Mesendoderm (in vitro differentiated cells): ENCODE measurements at regions not wholly inside any gene's neighbourhood (a gene's known extent, or its start where the extent isn't known, plus 50 kb on each side); places are given as distances from the start of the nearest gene placed in this dataset.

ENCODE experiments used
- DNase-seq: peaks from one replicate; pipeline ENCODE4 v3.0.0; 2013
- H2AK5ac ChIP-seq: 2 replicates; pipeline ENCODE4 v1.6.1; 2013; ENCODE audit warnings: low read length, inconsistent platforms
- H2BK120ac ChIP-seq: 2 replicates; pipeline ENCODE4 v1.6.1; 2013; ENCODE audit warnings: low read depth, mild to moderate bottlenecking, low read length, moderate library complexity, mixed read lengths
- H2BK15ac ChIP-seq: replicated peaks from 2 replicates; pipeline ENCODE4 v1.6.1; 2013; ENCODE audit warnings: low read depth, mild to moderate bottlenecking, moderate library complexity
- H2BK5ac ChIP-seq: 2 replicates; pipeline ENCODE4 v1.6.1; 2013; ENCODE audit warnings: low read length, inconsistent platforms
- H3K18ac ChIP-seq: 2 replicates; pipeline ENCODE4 v1.6.1; 2013; ENCODE audit warnings: mild to moderate bottlenecking, low read length, mixed read lengths
- H3K23ac ChIP-seq: one replicate; pipeline ENCODE4 v1.6.1; 2013; ENCODE audit warnings: low read length
- H3K27ac ChIP-seq: 2 replicates; pipeline ENCODE4 v1.5.1; 2013; ENCODE audit warnings: low read depth, mild to moderate bottlenecking, inconsistent platforms, low read length, moderate library complexity
- H3K27me3 ChIP-seq: 2 replicates; pipeline ENCODE4 v1.6.1; 2013; ENCODE audit warnings: low read length, control low read depth, mild to moderate bottlenecking, inconsistent platforms; ENCODE audit not compliant: insufficient read depth, poor library complexity
- H3K36me3 ChIP-seq: 2 replicates; pipeline ENCODE4 v1.6.1; 2013; ENCODE audit warnings: low read length, inconsistent platforms; ENCODE audit not compliant: control insufficient read depth, insufficient read depth
- H3K4ac ChIP-seq: one replicate; pipeline ENCODE4 v1.6.1; 2013; ENCODE audit warnings: low read depth, mild to moderate bottlenecking, low read length, moderate library complexity
- H3K4me1 ChIP-seq: 2 replicates; pipeline ENCODE4 v1.6.1; 2013; ENCODE audit warnings: low read depth, low read length, inconsistent platforms; ENCODE audit not compliant: control insufficient read depth
- H3K4me2 ChIP-seq: 2 replicates; pipeline ENCODE4 v1.6.1; 2013; ENCODE audit warnings: low read length
- H3K4me3 ChIP-seq: 2 replicates; pipeline ENCODE4 v1.5.1; 2013; ENCODE audit warnings: mild to moderate bottlenecking, low read length
- H3K56ac ChIP-seq: one replicate; pipeline ENCODE4 v1.6.1; 2013; ENCODE audit warnings: low read length
- H3K79me1 ChIP-seq: 2 replicates; pipeline ENCODE4 v1.6.1; 2013; ENCODE audit warnings: low read length, inconsistent platforms
- H3K79me2 ChIP-seq: 2 replicates; pipeline ENCODE4 v1.6.1; 2013; ENCODE audit warnings: mild to moderate bottlenecking, low read length; ENCODE audit not compliant: control insufficient read depth, insufficient read depth
- H3K9ac ChIP-seq: 2 replicates; pipeline ENCODE4 v1.6.1; 2013; ENCODE audit warnings: low read length, inconsistent platforms
- H4K5ac ChIP-seq: one replicate; pipeline ENCODE4 v1.6.1; 2013; ENCODE audit warnings: low read length
- H4K8ac ChIP-seq: one replicate; pipeline ENCODE4 v1.6.1; 2013; ENCODE audit warnings: low read depth, mild to moderate bottlenecking, control low read depth, low read length, moderate library complexity
- WGBS: extraction: QIAGEN DNeasy Blood & Tissue Kit; methylation state at CpG from one replicate; pipeline ENCODE4 v1.1.7; 2013; ENCODE audit warnings: low lambda C conversion rate, missing lambda C conversion rate; ENCODE audit not compliant: insufficient coverage; ENCODE audit errors: extremely low coverage; 5-methylcytosine and 5-hydroxymethylcytosine counted together

DNA sequence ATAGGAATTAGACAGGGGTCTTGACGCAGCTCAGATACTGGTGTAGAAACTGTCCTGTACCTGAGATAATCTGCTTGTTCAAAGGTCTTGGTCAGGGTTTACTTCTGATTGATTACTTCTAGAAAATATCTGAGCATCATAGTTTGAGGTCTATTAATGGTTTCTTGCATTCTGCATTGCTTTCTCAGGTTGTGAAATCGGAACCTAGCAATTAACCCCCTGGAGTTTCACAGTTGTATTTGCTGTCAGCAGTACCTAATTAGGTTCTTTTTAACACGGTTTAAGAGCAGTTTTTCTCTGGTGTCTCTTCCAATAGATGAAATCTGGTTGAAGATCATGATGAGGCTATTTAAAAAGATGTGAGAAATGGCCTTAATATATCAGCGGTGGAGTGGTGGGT, 428.6 kb upstream of the SYT4 start:
- no peak overlapping the region for H2BK5ac ChIP-seq
- H3K79me2 ChIP-seq = no peaks in the 10 kb centered on the region
- no peak overlapping the region for H3K56ac ChIP-seq
- H3K4me1 ChIP-seq = no peaks in the 10 kb centered on the region
- WGBS = no CpG with 5 or more reads among the region's 4 CpGs
- H2BK120ac ChIP-seq = no peak overlapping the region
- H3K4me3 ChIP-seq = no peak overlapping the region
- no peaks in the 10 kb centered on the region for H3K36me3 ChIP-seq
- no peak overlapping the region for H4K5ac ChIP-seq
- H3K79me1 ChIP-seq = no peaks in the 10 kb centered on the region
- H4K8ac ChIP-seq = no peak overlapping the region
- no peaks in the 10 kb centered on the region for H3K27me3 ChIP-seq
- H3K4ac ChIP-seq = no peak overlapping the region
- H3K4me2 ChIP-seq = no peak overlapping the region
- peak; percentile 44 for DNase-seq
- no peak overlapping the region for H3K9ac ChIP-seq
- no peak overlapping the region for H3K23ac ChIP-seq
- no peak overlapping the region for H2AK5ac ChIP-seq
- no peak overlapping the region for H3K27ac ChIP-seq
- H3K18ac ChIP-seq = no peak overlapping the region
- no peak overlapping the region for H2BK15ac ChIP-seq

DNA sequence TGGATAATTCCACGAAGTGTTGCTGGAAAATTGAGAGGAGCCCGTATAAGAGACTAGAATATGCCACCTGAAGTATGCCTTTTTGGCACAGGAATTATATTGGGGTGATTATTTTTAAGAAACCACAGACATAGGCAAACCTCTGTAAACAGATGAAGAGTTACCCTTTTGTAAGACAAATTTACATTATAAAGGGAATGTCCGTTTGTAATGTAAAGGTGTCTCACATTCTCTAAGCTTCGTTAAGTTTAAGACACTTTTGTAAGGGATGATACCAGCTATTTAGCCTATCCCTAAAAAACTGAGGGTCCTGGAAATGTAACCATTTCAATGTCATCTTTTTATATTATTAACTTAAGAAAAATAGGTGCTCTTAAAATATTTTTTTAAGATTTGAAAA, 432.8 kb upstream of the SYT4 start:
- Histone ChIP-seq H3K4me2 (no peak overlapping the region), H3K23ac (no peak overlapping the region), H3K27me3 (no peaks in the 10 kb centered on the region), H2AK5ac (no peak overlapping the region), H3K4me3 (no peak overlapping the region), H3K36me3 (no peaks in the 10 kb centered on the region), H3K27ac (no peak overlapping the region), H3K4ac (no peak overlapping the region), H3K18ac (no peak overlapping the region), H3K9ac (no peak overlapping the region), H3K4me1 (no peaks in the 10 kb centered on the region), H3K79me2 (no peaks in the 10 kb centered on the region), H2BK5ac (no peak overlapping the region), H2BK120ac (no peak overlapping the region), H2BK15ac (no peak overlapping the region), H3K79me1 (no peaks in the 10 kb centered on the region), H4K5ac (no peak overlapping the region), H4K8ac (no peak overlapping the region), H3K56ac (no peak overlapping the region)
- no peak for DNase-seq
- WGBS = no CpG with 5 or more reads among the region's 4 CpGs

DNA sequence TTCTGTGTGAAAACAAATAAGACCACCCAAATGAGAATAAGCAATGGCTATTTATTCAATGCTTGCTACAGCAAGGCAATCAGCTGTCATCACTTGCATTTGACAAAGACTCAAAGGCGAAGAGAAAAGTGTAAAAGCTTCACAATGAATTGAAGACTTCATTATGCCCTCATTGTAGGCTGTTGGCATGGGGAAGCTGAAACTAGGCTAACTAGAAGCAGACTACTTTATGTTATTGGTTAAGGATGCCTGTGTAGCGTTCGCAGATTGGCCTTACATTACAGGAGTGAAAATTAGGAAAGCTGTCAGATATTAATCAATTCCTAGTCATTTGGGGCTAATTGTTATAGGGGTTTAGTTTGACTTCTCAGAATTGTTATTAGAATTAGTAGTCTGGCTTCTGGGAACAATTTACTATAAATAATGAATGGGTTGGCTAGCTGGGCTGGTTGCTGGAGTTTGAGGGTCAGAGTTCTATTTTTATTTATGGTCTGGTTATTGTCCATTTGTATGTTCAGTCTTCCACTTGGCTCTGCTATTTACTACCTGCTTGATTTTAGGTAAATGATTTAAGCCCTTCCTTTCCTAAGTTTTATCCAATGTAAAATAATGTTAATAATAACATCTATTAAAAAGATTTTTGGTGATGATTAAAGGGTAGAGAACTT, 437.2 kb upstream of the SYT4 start:
- DNase-seq = no peak
- H2BK120ac ChIP-seq = no peak overlapping the region
- H3K79me2 ChIP-seq = no peaks in the 10 kb centered on the region
- no peak overlapping the region for H3K18ac ChIP-seq
- H2BK5ac ChIP-seq = no peak overlapping the region
- H3K56ac ChIP-seq = no peak overlapping the region
- no peak overlapping the region for H3K4me3 ChIP-seq
- H3K27me3 ChIP-seq = no peaks in the 10 kb centered on the region
- no peak overlapping the region for H4K5ac ChIP-seq
- H3K27ac ChIP-seq = no peak overlapping the region
- no peaks in the 10 kb centered on the region for H3K36me3 ChIP-seq
- no peak overlapping the region for H2AK5ac ChIP-seq
- H2BK15ac ChIP-seq = no peak overlapping the region
- H3K23ac ChIP-seq = no peak overlapping the region
- H4K8ac ChIP-seq = no peak overlapping the region
- no peaks in the 10 kb centered on the region for H3K4me1 ChIP-seq
- no peaks in the 10 kb centered on the region for H3K79me1 ChIP-seq
- no peak overlapping the region for H3K4me2 ChIP-seq
- H3K9ac ChIP-seq = no peak overlapping the region
- no CpG with 5 or more reads among the region's 3 CpGs for WGBS
- H3K4ac ChIP-seq = no peak overlapping the region

DNA sequence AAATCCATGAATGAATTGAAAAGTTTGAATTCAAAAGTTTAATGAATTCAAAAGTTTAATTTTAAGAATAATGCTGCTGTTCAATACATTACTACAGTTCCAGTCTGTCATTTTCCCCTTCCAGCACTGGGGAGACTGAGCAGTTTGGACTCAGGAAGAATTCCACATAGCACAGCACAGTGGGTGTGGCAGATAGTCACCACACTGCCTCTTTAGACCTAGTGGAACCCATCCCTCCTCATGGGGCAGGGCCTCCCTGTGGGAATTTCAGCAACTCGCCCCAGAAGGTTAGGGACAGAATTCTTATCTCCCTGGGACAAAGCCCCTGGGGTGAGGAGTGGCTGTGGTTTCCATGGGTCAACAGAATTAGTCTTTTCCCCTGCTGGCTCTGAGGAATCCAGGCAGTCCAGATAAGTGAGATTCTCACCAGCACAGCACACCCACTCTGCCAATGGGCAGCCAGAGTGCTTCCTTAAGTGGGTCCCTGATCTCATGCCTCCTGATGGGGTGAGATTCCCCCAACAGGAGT, 442.0 kb upstream of the SYT4 start:
- no peaks in the 10 kb centered on the region for H3K79me2 ChIP-seq
- H3K36me3 ChIP-seq = no peaks in the 10 kb centered on the region
- H2BK120ac ChIP-seq = no peak overlapping the region
- H4K5ac ChIP-seq = no peak overlapping the region
- H3K27ac ChIP-seq = no peak overlapping the region
- no peak overlapping the region for H3K9ac ChIP-seq
- no peak overlapping the region for H4K8ac ChIP-seq
- H3K4me1 ChIP-seq = no peaks in the 10 kb centered on the region
- H3K4ac ChIP-seq = no peak overlapping the region
- no peak overlapping the region for H2BK15ac ChIP-seq
- H3K56ac ChIP-seq = no peak overlapping the region
- H2BK5ac ChIP-seq = no peak overlapping the region
- H3K23ac ChIP-seq = no peak overlapping the region
- no peaks in the 10 kb centered on the region for H3K27me3 ChIP-seq
- H2AK5ac ChIP-seq = no peak overlapping the region
- H3K4me2 ChIP-seq = no peak overlapping the region
- no peaks in the 10 kb centered on the region for H3K79me1 ChIP-seq
- no peak overlapping the region for H3K18ac ChIP-seq
- no peak overlapping the region for H3K4me3 ChIP-seq
- DNase-seq = peak; percentile 77
- no CpG with 5 or more reads among the region's 1 CpG for WGBS

DNA sequence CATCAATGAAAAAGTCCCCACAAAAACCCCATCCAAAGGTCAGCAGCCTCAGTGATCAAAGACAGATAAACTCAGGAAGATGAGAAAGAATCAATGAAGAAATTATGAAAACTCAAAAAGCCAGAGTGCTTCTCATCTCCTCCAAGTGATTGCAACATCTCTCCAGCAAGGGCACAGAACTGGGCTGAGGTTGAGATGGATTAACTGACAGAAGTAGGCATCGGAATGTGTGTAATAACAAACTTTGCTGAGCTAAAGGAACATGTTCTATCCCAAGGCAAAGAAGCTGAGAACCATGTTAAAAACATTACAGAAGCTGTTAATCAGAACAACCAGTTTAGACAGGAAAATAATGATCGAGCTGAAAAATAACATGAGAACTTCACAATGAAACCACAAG, 442.8 kb upstream of the SYT4 start:
- DNase-seq = no peak
- Histone ChIP-seq H3K9ac (no peak overlapping the region), H2BK5ac (no peak overlapping the region), H3K18ac (no peak overlapping the region), H2AK5ac (no peak overlapping the region), H3K4me3 (no peak overlapping the region), H2BK15ac (no peak overlapping the region), H3K4ac (no peak overlapping the region), H3K36me3 (no peaks in the 10 kb centered on the region), H3K27me3 (no peaks in the 10 kb centered on the region), H3K4me1 (no peaks in the 10 kb centered on the region), H3K79me1 (no peaks in the 10 kb centered on the region), H3K23ac (no peak overlapping the region), H3K27ac (no peak overlapping the region), H2BK120ac (no peak overlapping the region), H4K8ac (no peak overlapping the region), H3K56ac (no peak overlapping the region), H3K4me2 (no peak overlapping the region), H3K79me2 (no peaks in the 10 kb centered on the region), H4K5ac (no peak overlapping the region)
- no CpG with 5 or more reads among the region's 2 CpGs for WGBS

DNA sequence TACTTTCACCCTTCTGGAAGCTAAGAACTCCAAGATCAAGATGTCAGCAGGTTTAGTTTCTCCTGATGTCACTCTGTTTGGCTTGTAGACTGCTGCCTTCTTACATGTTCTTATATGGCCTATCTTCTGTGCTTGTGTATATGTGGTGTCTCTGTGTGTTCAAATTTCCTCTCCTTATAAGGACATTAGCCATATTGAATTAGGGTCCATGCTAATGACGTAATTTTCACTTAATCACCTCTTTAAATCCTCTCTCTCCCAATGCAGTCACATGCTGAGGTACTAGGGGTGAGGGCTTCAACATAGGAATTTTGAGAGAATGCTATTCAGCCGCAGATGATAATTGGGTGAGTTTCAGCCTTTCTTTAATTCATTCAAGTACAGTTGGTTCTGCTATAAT, 458.3 kb upstream of the SYT4 start:
- no peak overlapping the region for H2AK5ac ChIP-seq
- no peak overlapping the region for H3K4ac ChIP-seq
- H3K4me1 ChIP-seq = no peaks in the 10 kb centered on the region
- H2BK120ac ChIP-seq = no peak overlapping the region
- no peak overlapping the region for H3K27ac ChIP-seq
- WGBS = no CpG with 5 or more reads among the region's 2 CpGs
- H2BK15ac ChIP-seq = no peak overlapping the region
- no peak overlapping the region for H3K18ac ChIP-seq
- H3K36me3 ChIP-seq = no peaks in the 10 kb centered on the region
- H3K9ac ChIP-seq = no peak overlapping the region
- H3K27me3 ChIP-seq = no peaks in the 10 kb centered on the region
- H3K79me2 ChIP-seq = no peaks in the 10 kb centered on the region
- no peak overlapping the region for H4K8ac ChIP-seq
- no peak overlapping the region for H3K4me2 ChIP-seq
- no peak overlapping the region for H4K5ac ChIP-seq
- no peak overlapping the region for H2BK5ac ChIP-seq
- no peaks in the 10 kb centered on the region for H3K79me1 ChIP-seq
- no peak overlapping the region for H3K4me3 ChIP-seq
- no peak overlapping the region for H3K23ac ChIP-seq
- no peak overlapping the region for H3K56ac ChIP-seq
- DNase-seq = peak; percentile 27
